Adipocyte (in vitro differentiated cells): ENCODE measurements at regions not wholly inside any gene's neighbourhood (a gene's known extent, or its start where the extent isn't known, plus 50 kb on each side); places are given as distances from the start of the nearest gene placed in this dataset.
"Not testable (repeated sequence)": the region's sequence is repeated elsewhere in the genome, so short reads cannot be mapped to it uniquely, and the experiment has no call there.

Source experiments
- DNase-seq: peaks from one replicate; pipeline ENCODE4 v3.0.0-alpha.2; 2015; ENCODE audit warnings: low read depth
- H3K27me3 ChIP-seq: replicated peaks from 2 replicates; pipeline ENCODE4 v1.7.0; 2013; ENCODE audit warnings: mild to moderate bottlenecking, low read length, moderate library complexity; ENCODE audit not compliant: control insufficient read depth, insufficient read depth
- H3K36me3 ChIP-seq: 2 replicates; pipeline ENCODE4 v1.7.0; 2013; ENCODE audit warnings: low read length, mild to moderate bottlenecking, moderate library complexity; ENCODE audit not compliant: control insufficient read depth, insufficient read depth, severe bottlenecking
- H3K4me1 ChIP-seq: 2 replicates; pipeline ENCODE4 v1.7.0; 2013; ENCODE audit warnings: mild to moderate bottlenecking, low read length, moderate library complexity; ENCODE audit not compliant: control insufficient read depth, insufficient read depth
- H3K4me3 ChIP-seq: 2 replicates; pipeline ENCODE4 v1.7.0; 2013; ENCODE audit warnings: mild to moderate bottlenecking, low read length, moderate library complexity
- H3K9ac ChIP-seq: 2 replicates; pipeline ENCODE4 v1.7.0; 2013; ENCODE audit warnings: mild to moderate bottlenecking, low read length, moderate library complexity
- H3K9me3 ChIP-seq: 2 replicates; pipeline ENCODE4 v1.7.0; 2013; ENCODE audit warnings: mild to moderate bottlenecking, low read length, moderate library complexity; ENCODE audit not compliant: control insufficient read depth

GRCh38 chr13:74256969-74257368, 122.8 kb upstream of the KLF12 start:
- no peaks in the 10 kb centered on the region for H3K9me3 ChIP-seq

GRCh38 chr13:74253161-74253560, 119.0 kb upstream of the KLF12 start:
- DNase-seq: no peak
- Histone ChIP-seq H3K4me3 (no peak overlapping the region), H3K4me1 (peaks cover 13% of the 10 kb centered on the region), H3K27me3 (no peaks in the 10 kb centered on the region), H3K36me3 (no peaks in the 10 kb centered on the region), H3K9ac (no peak overlapping the region), H3K9me3 (no peaks in the 10 kb centered on the region)

More at GRCh38 chr13:74256969-74257368, 122.8 kb upstream of the KLF12 start:
- no peak for DNase-seq
- Histone ChIP-seq H3K4me3 (no peak overlapping the region), H3K9ac (no peak overlapping the region), H3K36me3 (no peaks in the 10 kb centered on the region), H3K27me3 (no peaks in the 10 kb centered on the region), H3K4me1 (no peaks in the 10 kb centered on the region)

- Histone ChIP-seq H3K36me3 (no peaks in the 10 kb centered on the region), H3K9me3 (no peaks in the 10 kb centered on the region), H3K27me3 (no peaks in the 10 kb centered on the region), H3K9ac (no peak overlapping the region), H3K4me1 (peaks cover 13% of the 10 kb centered on the region), H3K4me3 (no peak overlapping the region)
- DNase-seq: no peak
Observed at GRCh38 chr13:74251778-74252519, 117.7 kb upstream of the KLF12 start.

- H3K27me3 ChIP-seq: no peaks in the 10 kb centered on the region
- H3K4me1 ChIP-seq: peaks cover 20% of the 10 kb centered on the region
- H3K9me3 ChIP-seq: no peaks in the 10 kb centered on the region
- DNase-seq: peak; percentile 58
- no peaks in the 10 kb centered on the region for H3K36me3 ChIP-seq
- no peak overlapping the region for H3K9ac ChIP-seq
- no peak overlapping the region for H3K4me3 ChIP-seq
Observed at GRCh38 chr13:74250738-74251190, 116.6 kb upstream of the KLF12 start.

- no peak for DNase-seq
- Histone ChIP-seq H3K4me3 (no peak overlapping the region), H3K9me3 (no peaks in the 10 kb centered on the region), H3K9ac (no peak overlapping the region), H3K36me3 (no peaks in the 10 kb centered on the region), H3K27me3 (no peaks in the 10 kb centered on the region), H3K4me1 (peaks cover 24% of the 10 kb centered on the region)
Observed at GRCh38 chr13:74248477-74248876, 114.3 kb upstream of the KLF12 start.

- no peak overlapping the region for H3K9ac ChIP-seq
- H3K4me1 ChIP-seq: peaks cover 20% of the 10 kb centered on the region
- no peaks in the 10 kb centered on the region for H3K27me3 ChIP-seq
- DNase-seq: no peak
- H3K9me3 ChIP-seq: no peaks in the 10 kb centered on the region
- no peaks in the 10 kb centered on the region for H3K36me3 ChIP-seq
- peak overlapping the region; percentile 30 for H3K4me3 ChIP-seq
Observed at GRCh38 chr13:74246487-74246886, 112.3 kb upstream of the KLF12 start.

GRCh38 chr13:74243637-74244526, 109.7 kb upstream of the KLF12 start:
- Histone ChIP-seq H3K36me3 (no peaks in the 10 kb centered on the region), H3K9ac (no peak overlapping the region), H3K9me3 (no peaks in the 10 kb centered on the region), H3K27me3 (no peaks in the 10 kb centered on the region), H3K4me1 (peaks cover 11% of the 10 kb centered on the region), H3K4me3 (no peak overlapping the region)
- DNase-seq: peak; percentile 35

- not testable (repeated sequence) for H3K36me3 ChIP-seq
Observed at GRCh38 chr13:74241343-74241742, 107.1 kb upstream of the KLF12 start.

GRCh38 chr13:74230984-74231501, 96.8 kb upstream of the KLF12 start:
- H3K36me3 ChIP-seq: no peaks in the 10 kb centered on the region
- no peak overlapping the region for H3K9ac ChIP-seq
- no peak overlapping the region for H3K4me3 ChIP-seq
- H3K27me3 ChIP-seq: no peaks in the 10 kb centered on the region
- peaks cover 8% of the 10 kb centered on the region for H3K4me1 ChIP-seq
- no peaks in the 10 kb centered on the region for H3K9me3 ChIP-seq
- no peak for DNase-seq

More at GRCh38 chr13:74241343-74241742, 107.1 kb upstream of the KLF12 start:
- not testable (repeated sequence) for H3K4me3 ChIP-seq, DNase-seq, H3K9me3 ChIP-seq, H3K9ac ChIP-seq, H3K4me1 ChIP-seq, H3K27me3 ChIP-seq

- Histone ChIP-seq H3K9ac (no peak overlapping the region), H3K4me1 (peaks cover 8% of the 10 kb centered on the region), H3K36me3 (no peaks in the 10 kb centered on the region), H3K27me3 (no peaks in the 10 kb centered on the region), H3K9me3 (no peaks in the 10 kb centered on the region), H3K4me3 (no peak overlapping the region)
- no peak for DNase-seq
Observed at GRCh38 chr13:74229242-74229641, 95.0 kb upstream of the KLF12 start.

GRCh38 chr13:74227476-74228158, 93.4 kb upstream of the KLF12 start:
- no peak overlapping the region for H3K4me3 ChIP-seq
- peaks cover 8% of the 10 kb centered on the region for H3K4me1 ChIP-seq

More at GRCh38 chr13:74227476-74228158, 93.4 kb upstream of the KLF12 start:
- H3K36me3 ChIP-seq: no peaks in the 10 kb centered on the region
- DNase-seq: no peak
- no peak overlapping the region for H3K9ac ChIP-seq
- no peaks in the 10 kb centered on the region for H3K9me3 ChIP-seq
- no peaks in the 10 kb centered on the region for H3K27me3 ChIP-seq
